DND-41 (cell line): ENCODE measurements at regions not wholly inside any gene's neighbourhood (a gene's known extent, or its start where the extent isn't known, plus 50 kb on each side); places are given as distances from the start of the nearest gene placed in this dataset.

Source experiments
- CTCF ChIP-seq: IDR thresholded peaks from 2 replicates; pipeline ENCODE4 v1.5.1; 2012; ENCODE audit warnings: borderline replicate concordance, low read length, moderate library complexity, mild to moderate bottlenecking; ENCODE audit not compliant: poor library complexity, severe bottlenecking; ENCODE audit errors: extremely low read depth
- EZH2 ChIP-seq: IDR thresholded peaks from 3 replicates; pipeline ENCODE4 v1.6.1; 2012; ENCODE audit warnings: borderline replicate concordance, low read depth, mild to moderate bottlenecking, moderate library complexity, low read length, inconsistent platforms; ENCODE audit not compliant: severe bottlenecking

- no peak for TF ChIP-seq EZH2
- TF ChIP-seq CTCF: no peak
Measured at GRCh38 chr2:37512971-37513370, 158.5 kb downstream of the CDC42EP3 start.
